HL-60/S4 treated with phorbol 12-myristate 13-acetate at 8.2 ng/mL for 4 days and 3 days (cell line): ENCODE measurements at regions not wholly inside any gene's neighbourhood (a gene's known extent, or its start where the extent isn't known, plus 50 kb on each side); places are given as distances from the start of the nearest gene placed in this dataset.

Experiments
- in situ Hi-C: fragments of 300-500 bp; cut with MboI; formaldehyde crosslinking; loops from 2 replicates; pipeline ENCODE4 v1.15.0; 2022; ENCODE audit warnings: low sequenced_read_pairs

GRCh38 chr13:85406269-85406975, 392.8 kb downstream of the SLITRK6 start:
- in situ Hi-C loops = no loop called here

- in situ Hi-C loops = no loop called here
Observed at GRCh38 chr13:85405316-85405897, 393.8 kb downstream of the SLITRK6 start.

- in situ Hi-C loops = no loop called here
Observed at GRCh38 chr13:85386424-85386823, 412.8 kb downstream of the SLITRK6 start.

- in situ Hi-C loops = no loop called here
Observed at GRCh38 chr13:85383291-85383690, 415.9 kb downstream of the SLITRK6 start.

GRCh38 chr13:85381082-85381481, 418.1 kb downstream of the SLITRK6 start:
- in situ Hi-C loops = no loop called here

- in situ Hi-C loops = no loop called here
Observed at GRCh38 chr13:85379991-85380390, 419.2 kb downstream of the SLITRK6 start.

GRCh38 chr13:85379433-85379832, 419.8 kb downstream of the SLITRK6 start:
- in situ Hi-C loops = no loop called here

- in situ Hi-C loops = no loop called here
Observed at GRCh38 chr13:85377783-85378182, 421.4 kb downstream of the SLITRK6 start.

- in situ Hi-C loops = no loop called here
Observed at GRCh38 chr13:85373322-85373721, 425.9 kb downstream of the SLITRK6 start.

GRCh38 chr13:85371254-85371653, 428.0 kb downstream of the SLITRK6 start:
- in situ Hi-C loops = no loop called here

- in situ Hi-C loops = no loop called here
Observed at GRCh38 chr13:85368686-85369085, 430.5 kb downstream of the SLITRK6 start.

- in situ Hi-C loops = no loop called here
Observed at GRCh38 chr13:85367887-85368286, 431.3 kb downstream of the SLITRK6 start.

- in situ Hi-C loops = no loop called here
Observed at GRCh38 chr13:85366759-85367417, 432.3 kb downstream of the SLITRK6 start.

GRCh38 chr13:85363504-85363903, 435.7 kb downstream of the SLITRK6 start:
- in situ Hi-C loops = no loop called here

- in situ Hi-C loops = no loop called here
Observed at GRCh38 chr13:85362980-85363379, 436.2 kb downstream of the SLITRK6 start.

GRCh38 chr13:85347251-85347650, 452.0 kb downstream of the SLITRK6 start:
- in situ Hi-C loops = no loop called here

GRCh38 chr13:85334187-85334586, 465.0 kb downstream of the SLITRK6 start:
- in situ Hi-C loops = no loop called here

GRCh38 chr13:85333506-85334020, 465.7 kb downstream of the SLITRK6 start:
- in situ Hi-C loops = no loop called here

- in situ Hi-C loops = no loop called here
Observed at GRCh38 chr13:85332615-85333014, 466.6 kb downstream of the SLITRK6 start.

- in situ Hi-C loops = no loop called here
Observed at GRCh38 chr13:85321734-85322133, 477.5 kb downstream of the SLITRK6 start.

GRCh38 chr13:85317781-85318180, 481.4 kb downstream of the SLITRK6 start:
- in situ Hi-C loops = no loop called here

- in situ Hi-C loops = no loop called here
Observed at GRCh38 chr13:85316506-85317025, 482.7 kb downstream of the SLITRK6 start.
